Hindlimb muscle (tissue), 1 donor: ENCODE measurements at regions not wholly inside any gene's neighbourhood (a gene's known extent, or its start where the extent isn't known, plus 50 kb on each side); places are given as distances from the start of the nearest gene placed in this dataset.

Experiments
- DNase-seq: peaks from one replicate; pipeline ENCODE4 v3.0.0-alpha.2; 2013

- no peak for DNase-seq
Observed at GRCh38 chr5:175021841-175022625, 297.7 kb downstream of the MSX2 start.

- DNase-seq, result no peak
Observed at GRCh38 chr5:175021321-175021720, 296.9 kb downstream of the MSX2 start.

- no peak for DNase-seq
Observed at GRCh38 chr5:175015028-175015685, 290.8 kb downstream of the MSX2 start.

- DNase-seq, result no peak
Observed at GRCh38 chr5:175013251-175013650, 288.9 kb downstream of the MSX2 start.

GRCh38 chr5:175012267-175012666 lies 287.9 kb downstream of the MSX2 start:
- no peak for DNase-seq

GRCh38 chr5:175003531-175003930 lies 279.1 kb downstream of the MSX2 start:
- DNase-seq, result no peak

- DNase-seq, result no peak
Observed at GRCh38 chr5:175001876-175002645, 277.7 kb downstream of the MSX2 start.

GRCh38 chr5:175001311-175001710 lies 276.9 kb downstream of the MSX2 start:
- DNase-seq, result no peak

- DNase-seq, result no peak
Observed at GRCh38 chr5:174999581-174999980, 275.2 kb downstream of the MSX2 start.

- no peak for DNase-seq
Observed at GRCh38 chr5:174998131-174998730, 273.8 kb downstream of the MSX2 start.

- no peak for DNase-seq
Observed at GRCh38 chr5:174997688-174998087, 273.3 kb downstream of the MSX2 start.

- DNase-seq, result no peak
Observed at GRCh38 chr5:174996941-174997340, 272.6 kb downstream of the MSX2 start.

GRCh38 chr5:174995827-174996226 lies 271.4 kb downstream of the MSX2 start:
- DNase-seq, result no peak

GRCh38 chr5:174991847-174992246 lies 267.5 kb downstream of the MSX2 start:
- DNase-seq, result peak; percentile 9

GRCh38 chr5:174990909-174991308 lies 266.5 kb downstream of the MSX2 start:
- DNase-seq, result peak; percentile 4

- DNase-seq, result no peak
Observed at GRCh38 chr5:174987443-174988012, 263.1 kb downstream of the MSX2 start.

- no peak for DNase-seq
Observed at GRCh38 chr5:174984863-174985262, 260.5 kb downstream of the MSX2 start.

GRCh38 chr5:174982485-174982884 lies 258.1 kb downstream of the MSX2 start:
- DNase-seq, result no peak

GRCh38 chr5:174981416-174981815 lies 257.0 kb downstream of the MSX2 start:
- no peak for DNase-seq

- DNase-seq, result no peak
Observed at GRCh38 chr5:174980952-174981351, 256.6 kb downstream of the MSX2 start.

GRCh38 chr5:174972291-174972690 lies 247.9 kb downstream of the MSX2 start:
- no peak for DNase-seq

GRCh38 chr5:174971210-174971609 lies 246.8 kb downstream of the MSX2 start:
- DNase-seq, result no peak

- no peak for DNase-seq
Observed at GRCh38 chr5:174970502-174970901, 246.1 kb downstream of the MSX2 start.
